Activated CD8-positive, alpha-beta T cell treated with anti-CD3 and anti-CD28 coated beads, Interleukin-2, amount 10 ng/mL, durations not matched to agents 7 days and 5 days (primary cell): ENCODE measurements at regions not wholly inside any gene's neighbourhood (a gene's known extent, or its start where the extent isn't known, plus 50 kb on each side); places are given as distances from the start of the nearest gene placed in this dataset.

Experiments used
- ATAC-seq: fragments of 150-1000 bp; cut with Tn5 transposase; one replicate; pipeline ENCODE4 v1.10.0; 2021; ENCODE audit warnings: moderate library complexity
- CTCF ChIA-PET: fragments of 350-600 bp; sonication (Branson Sonifier 250); formaldehyde crosslinking; loops from one replicate; lab custom pipeline; 2021; ENCODE audit warnings: antibody characterized with exemption; lab: Charles Lee
- POLR2A ChIA-PET: fragments of 350-600 bp; sonication (Branson Sonifier 250); formaldehyde crosslinking; loops from one replicate; lab custom pipeline; 2021; ENCODE audit warnings: antibody characterized with exemption; lab: Charles Lee
- DNase-seq: peaks from one replicate; pipeline ENCODE4 v3.0.0-alpha.2; 2020
- H3K27ac Mint-ChIP-seq: one replicate; pipeline ENCODE4 v1.8.0; 2021; ENCODE audit warnings: mild to moderate bottlenecking, mixed read lengths
- H3K27me3 Mint-ChIP-seq: one replicate; pipeline ENCODE4 v1.8.0; 2021; ENCODE audit warnings: low read depth, mixed read lengths
- H3K36me3 Mint-ChIP-seq: one replicate; pipeline ENCODE4 v1.8.0; 2021; ENCODE audit warnings: low read depth, mixed read lengths
- H3K4me1 Mint-ChIP-seq: one replicate; pipeline ENCODE4 v1.8.0; 2021; ENCODE audit warnings: low read depth, mixed read lengths
- H3K4me3 Mint-ChIP-seq: one replicate; pipeline ENCODE4 v1.8.0; 2021; ENCODE audit warnings: mild to moderate bottlenecking, mixed read lengths
- H3K9me3 Mint-ChIP-seq: one replicate; pipeline ENCODE4 v1.8.0; 2022; ENCODE audit warnings: mixed read lengths; ENCODE audit not compliant: insufficient read depth

DNA sequence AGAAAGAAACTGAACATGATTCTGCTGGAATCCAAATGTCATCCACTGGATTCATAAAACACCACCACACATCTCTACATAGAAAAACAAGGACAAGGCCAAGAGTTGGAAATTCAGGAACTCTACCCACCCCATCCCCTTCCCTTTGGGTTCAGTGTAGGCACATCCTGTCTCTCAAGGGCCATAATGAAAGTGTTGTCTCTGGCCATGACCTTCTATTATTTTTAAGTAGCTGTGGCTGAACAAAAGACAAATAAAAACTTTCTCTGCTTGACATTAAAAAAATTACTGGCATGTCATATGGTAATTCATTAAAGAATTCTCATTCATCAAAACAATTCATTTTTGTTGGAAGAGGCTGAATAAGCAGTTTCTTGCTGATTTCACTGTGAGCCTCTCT lies 54.9 kb upstream of the ZBTB18 start:
- Mint-ChIP-seq H3K36me3 (no peaks in the 10 kb centered on the region), H3K27me3 (no peaks in the 10 kb centered on the region), H3K4me1 (no peaks in the 10 kb centered on the region), H3K9me3 (no peaks in the 10 kb centered on the region), H3K27ac (no peak overlapping the region), H3K4me3 (no peak overlapping the region)
- no peak for DNase-seq
- no peak for ATAC-seq
- CTCF ChIA-PET = no interaction called here
- POLR2A ChIA-PET = no interaction called here

DNA sequence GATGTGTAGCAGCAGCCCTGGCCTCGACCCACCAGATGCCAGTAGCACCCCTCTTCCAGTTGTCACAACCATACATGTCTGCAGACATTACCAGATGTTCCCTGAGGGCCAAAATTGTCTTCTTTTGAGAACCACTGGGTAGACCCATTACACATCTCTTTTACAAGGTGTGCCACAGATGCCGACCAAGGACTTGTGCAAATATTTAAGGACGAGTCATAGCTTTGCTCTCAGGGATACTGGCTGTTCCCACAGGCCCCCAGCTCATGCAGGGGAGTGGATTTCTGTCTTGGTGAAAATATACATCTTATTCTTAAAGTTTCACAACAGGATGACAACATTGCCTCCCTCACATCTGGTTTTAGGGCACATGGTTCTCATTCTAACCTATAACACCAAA lies 59.4 kb upstream of the ZBTB18 start:
- Mint-ChIP-seq H3K27me3 (no peaks in the 10 kb centered on the region), H3K4me3 (no peak overlapping the region), H3K4me1 (no peaks in the 10 kb centered on the region), H3K9me3 (no peaks in the 10 kb centered on the region), H3K27ac (no peak overlapping the region), H3K36me3 (no peaks in the 10 kb centered on the region)
- ChIA-PET POLR2A (no interaction called here), CTCF (no interaction called here)
- ATAC-seq (no peak), DNase-seq (no peak)

DNA sequence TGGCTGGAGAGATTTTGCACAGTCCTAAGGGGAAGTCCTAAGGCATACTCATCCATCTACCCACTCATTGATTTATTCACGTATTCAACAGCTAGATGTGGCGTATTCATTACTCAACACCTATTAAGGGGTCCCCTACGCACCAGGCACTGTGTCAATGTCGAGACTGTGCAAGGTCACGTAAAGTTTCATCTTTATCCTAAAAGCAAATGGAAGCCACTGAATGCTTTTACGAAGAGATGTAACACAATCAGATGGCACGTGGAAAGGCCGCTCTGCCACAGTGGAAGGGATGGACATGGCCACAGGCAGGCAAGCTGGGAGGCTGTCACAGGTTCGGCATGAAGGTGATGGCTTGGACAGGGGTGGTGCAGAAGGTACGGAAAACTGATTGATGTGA lies 66.3 kb upstream of the ZBTB18 start:
- CTCF ChIA-PET = no interaction called here
- Mint-ChIP-seq H3K27me3 (peaks cover 3% of the 10 kb centered on the region), H3K4me3 (no peak overlapping the region), H3K9me3 (no peaks in the 10 kb centered on the region), H3K4me1 (no peaks in the 10 kb centered on the region), H3K27ac (no peak overlapping the region), H3K36me3 (no peaks in the 10 kb centered on the region)
- no peak for ATAC-seq
- no peak for DNase-seq
- POLR2A ChIA-PET = no interaction called here

DNA sequence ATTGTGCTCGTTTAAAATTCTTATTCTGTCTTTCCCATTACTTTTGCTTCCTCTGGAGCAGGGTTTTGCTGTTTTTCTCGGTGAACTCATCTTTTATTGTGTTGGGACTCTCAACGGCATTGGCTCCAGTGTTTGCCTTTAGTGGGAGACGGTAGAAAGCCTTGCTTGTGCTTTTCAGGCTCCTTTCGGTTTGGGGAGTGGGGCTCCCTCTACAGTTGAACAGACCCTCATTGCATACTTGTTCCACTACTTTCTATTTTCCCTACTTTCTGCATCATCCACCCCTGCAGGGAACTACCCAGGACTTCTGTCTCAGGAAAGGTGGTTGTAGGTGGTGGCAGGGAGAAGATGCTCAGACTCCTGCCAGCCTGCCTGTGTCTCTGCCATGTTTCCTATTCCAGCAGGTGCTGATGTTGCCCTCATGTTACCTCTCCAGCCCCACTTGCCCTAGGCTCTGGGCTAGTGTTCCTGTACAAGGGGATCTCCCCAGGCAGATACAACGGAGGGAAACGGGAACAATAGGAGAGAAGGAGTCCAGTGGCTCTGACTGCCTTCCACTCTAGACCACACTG lies 68.5 kb upstream of the ZBTB18 start:
- peaks cover 3% of the 10 kb centered on the region for H3K27me3 Mint-ChIP-seq
- no peak for ATAC-seq
- ChIA-PET CTCF (interaction anchor here (0.6 kb wide), 1 partner anchor 584 kb away, joined by 3 read pairs; no protein-coding TSS in a partner anchor), POLR2A (no interaction called here)
- H3K4me3 Mint-ChIP-seq = no peak overlapping the region
- H3K27ac Mint-ChIP-seq = no peak overlapping the region
- no peak for DNase-seq
- H3K9me3 Mint-ChIP-seq = no peaks in the 10 kb centered on the region
- no peaks in the 10 kb centered on the region for H3K36me3 Mint-ChIP-seq
- H3K4me1 Mint-ChIP-seq = no peaks in the 10 kb centered on the region

DNA sequence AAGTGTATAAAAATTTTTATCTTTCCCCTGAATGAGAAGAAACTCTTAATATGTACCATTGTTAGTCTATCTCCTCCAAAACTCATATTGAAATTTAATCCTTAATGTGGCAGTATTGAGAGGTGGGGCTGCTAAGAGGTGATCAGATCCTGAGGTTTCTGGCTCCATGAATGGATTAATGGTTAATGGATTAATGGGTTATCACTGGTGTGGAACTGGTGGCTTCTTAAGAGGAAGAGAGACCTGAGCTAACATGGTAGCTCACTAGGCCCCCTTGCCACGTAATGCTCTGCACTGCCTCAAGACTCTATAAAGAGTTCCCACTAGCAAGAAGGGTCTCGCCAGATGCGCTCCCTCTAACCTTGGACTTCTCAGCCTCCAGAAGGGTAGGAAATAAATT lies 70.6 kb upstream of the ZBTB18 start:
- CTCF ChIA-PET = no interaction called here
- no peak overlapping the region for H3K27ac Mint-ChIP-seq
- peaks cover 3% of the 10 kb centered on the region for H3K27me3 Mint-ChIP-seq
- no peak for ATAC-seq
- H3K4me1 Mint-ChIP-seq = no peaks in the 10 kb centered on the region
- H3K9me3 Mint-ChIP-seq = no peaks in the 10 kb centered on the region
- no peak for DNase-seq
- POLR2A ChIA-PET = no interaction called here
- no peaks in the 10 kb centered on the region for H3K36me3 Mint-ChIP-seq
- H3K4me3 Mint-ChIP-seq = no peak overlapping the region

GRCh38 chr1:243980071-243980470 lies 71.0 kb upstream of the ZBTB18 start:
- DNase-seq (no peak), ATAC-seq (no peak)
- no peaks in the 10 kb centered on the region for H3K4me1 Mint-ChIP-seq
- H3K27me3 Mint-ChIP-seq = peaks cover 3% of the 10 kb centered on the region
- H3K27ac Mint-ChIP-seq = no peak overlapping the region
- H3K36me3 Mint-ChIP-seq = no peaks in the 10 kb centered on the region
- H3K9me3 Mint-ChIP-seq = no peaks in the 10 kb centered on the region
- no peak overlapping the region for H3K4me3 Mint-ChIP-seq
- POLR2A ChIA-PET = no interaction called here
- CTCF ChIA-PET = no interaction called here

DNA sequence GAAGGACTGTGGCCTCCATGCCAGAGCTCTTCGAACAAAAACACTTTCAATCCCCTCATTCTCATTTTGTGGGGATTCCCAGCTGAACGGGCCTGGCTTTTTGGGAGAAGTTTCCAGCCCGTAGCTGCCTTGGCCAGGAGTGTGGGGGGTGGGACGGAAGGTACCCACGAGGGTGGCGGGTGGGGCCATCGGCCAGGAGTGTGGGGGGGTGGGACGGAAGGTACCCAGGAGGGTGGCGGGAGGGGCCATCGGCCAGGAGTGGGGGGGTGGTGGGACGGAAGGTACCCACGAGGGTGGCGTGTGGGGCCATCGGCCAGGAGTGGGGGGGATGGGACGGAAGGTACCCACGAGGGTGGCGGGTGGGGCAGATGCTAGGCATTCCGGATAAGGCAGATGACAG lies 71.7 kb upstream of the ZBTB18 start:
- Mint-ChIP-seq H3K36me3 (no peaks in the 10 kb centered on the region), H3K9me3 (no peaks in the 10 kb centered on the region), H3K4me3 (no peak overlapping the region), H3K27me3 (peaks cover 3% of the 10 kb centered on the region), H3K27ac (no peak overlapping the region), H3K4me1 (no peaks in the 10 kb centered on the region)
- ATAC-seq = no peak
- no peak for DNase-seq
- POLR2A ChIA-PET = no interaction called here
- CTCF ChIA-PET = interaction anchor here (1.7 kb wide), 1 partner anchor 62 kb away, joined by 3 read pairs; no protein-coding TSS in a partner anchor

DNA sequence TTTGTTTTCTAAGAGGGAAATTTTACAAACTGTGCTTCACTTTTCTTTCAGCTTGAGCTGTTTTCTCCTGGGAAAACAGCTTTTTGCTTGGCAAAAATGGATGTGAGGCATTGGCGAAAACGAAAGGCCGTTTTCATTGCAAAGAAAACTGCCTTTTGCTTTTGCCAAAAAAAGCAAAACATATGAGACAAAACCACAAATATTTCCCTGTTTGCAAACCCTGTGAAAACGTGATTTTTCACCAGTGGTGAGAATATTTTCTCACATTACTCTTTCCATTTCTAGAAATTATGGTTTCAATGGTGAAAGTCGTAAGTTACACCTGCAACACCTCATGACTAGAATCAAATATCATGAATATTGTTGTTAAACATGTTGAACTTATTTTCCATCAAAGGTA lies 74.0 kb upstream of the ZBTB18 start:
- Mint-ChIP-seq H3K36me3 (no peaks in the 10 kb centered on the region), H3K27me3 (peaks cover 3% of the 10 kb centered on the region), H3K4me1 (no peaks in the 10 kb centered on the region), H3K27ac (no peak overlapping the region), H3K9me3 (no peaks in the 10 kb centered on the region), H3K4me3 (no peak overlapping the region)
- DNase-seq (no peak), ATAC-seq (no peak)
- ChIA-PET CTCF (no interaction called here), POLR2A (no interaction called here)

- no peaks in the 10 kb centered on the region for H3K9me3 Mint-ChIP-seq
- no peak overlapping the region for H3K4me3 Mint-ChIP-seq
- peak; percentile 22 for DNase-seq
- CTCF ChIA-PET = no interaction called here
- H3K27me3 Mint-ChIP-seq = no peaks in the 10 kb centered on the region
- H3K27ac Mint-ChIP-seq = no peak overlapping the region
- H3K4me1 Mint-ChIP-seq = no peaks in the 10 kb centered on the region
- no peaks in the 10 kb centered on the region for H3K36me3 Mint-ChIP-seq
- POLR2A ChIA-PET = no interaction called here
- no peak for ATAC-seq
These were observed 76.4 kb upstream of the ZBTB18 start for GRCh38 chr1:243974451-243975292.

GRCh38 chr1:243973169-243973568 lies 77.9 kb upstream of the ZBTB18 start:
- no peaks in the 10 kb centered on the region for H3K36me3 Mint-ChIP-seq
- no peaks in the 10 kb centered on the region for H3K27me3 Mint-ChIP-seq
- ChIA-PET CTCF (no interaction called here), POLR2A (no interaction called here)
- H3K4me1 Mint-ChIP-seq = no peaks in the 10 kb centered on the region
- H3K4me3 Mint-ChIP-seq = no peak overlapping the region
- ATAC-seq (no peak), DNase-seq (no peak)
- H3K27ac Mint-ChIP-seq = no peak overlapping the region
- H3K9me3 Mint-ChIP-seq = no peaks in the 10 kb centered on the region

- no peak for ATAC-seq
- CTCF ChIA-PET = no interaction called here
- Mint-ChIP-seq H3K4me1 (no peaks in the 10 kb centered on the region), H3K9me3 (no peaks in the 10 kb centered on the region), H3K4me3 (no peak overlapping the region), H3K27me3 (peaks cover 3% of the 10 kb centered on the region), H3K36me3 (no peaks in the 10 kb centered on the region), H3K27ac (no peak overlapping the region)
- no peak for DNase-seq
- POLR2A ChIA-PET = no interaction called here
These were observed 81.0 kb upstream of the ZBTB18 start for GRCh38 chr1:243970077-243970476.

- ATAC-seq (no peak), DNase-seq (no peak)
- no peak overlapping the region for H3K4me3 Mint-ChIP-seq
- no peaks in the 10 kb centered on the region for H3K9me3 Mint-ChIP-seq
- peaks cover 3% of the 10 kb centered on the region for H3K27me3 Mint-ChIP-seq
- H3K4me1 Mint-ChIP-seq = no peaks in the 10 kb centered on the region
- ChIA-PET POLR2A (no interaction called here), CTCF (no interaction called here)
- no peaks in the 10 kb centered on the region for H3K36me3 Mint-ChIP-seq
- no peak overlapping the region for H3K27ac Mint-ChIP-seq
These were observed 82.7 kb upstream of the ZBTB18 start for GRCh38 chr1:243968413-243968812.
